WTC11 (cell line): ENCODE measurements at regions not wholly inside any gene's neighbourhood (a gene's known extent, or its start where the extent isn't known, plus 50 kb on each side); places are given as distances from the start of the nearest gene placed in this dataset.

Source experiments
- ATAC-seq: fragments of 200-7000 bp; cut with Tn5 transposase; 2 replicates; pipeline ENCODE4 v1.10.0; 2021; ENCODE audit warnings: mild to moderate bottlenecking, moderate library complexity
- CTCF ChIA-PET: fragments of 300-600 bp; sonication (Branson Sonifier 250); formaldehyde crosslinking; loops from one replicate; lab custom pipeline; 2021; ENCODE audit warnings: antibody characterized with exemption; lab: Charles Lee
- POLR2A ChIA-PET: fragments of 350-600 bp; sonication (Branson Sonifier 250); formaldehyde crosslinking; loops from one replicate; lab custom pipeline; 2021; ENCODE audit warnings: antibody characterized with exemption; lab: Charles Lee
- DNase-seq: peaks from one replicate; pipeline ENCODE4 v3.0.0; 2021; ENCODE audit warnings: low spot score
- H3K27ac Mint-ChIP-seq: 2 replicates; pipeline ENCODE4 v1.8.0; 2021; ENCODE audit warnings: mixed read lengths
- H3K27me3 Mint-ChIP-seq: 2 replicates; pipeline ENCODE4 v1.8.0; 2021; ENCODE audit warnings: low read depth, mild to moderate bottlenecking, moderate library complexity, mixed read lengths
- H3K36me3 Mint-ChIP-seq: 2 replicates; pipeline ENCODE4 v1.8.0; 2021; ENCODE audit warnings: mixed read lengths
- H3K4me1 Mint-ChIP-seq: 2 replicates; pipeline ENCODE4 v1.8.0; 2022; ENCODE audit warnings: mixed read lengths
- H3K4me3 Mint-ChIP-seq: 2 replicates; pipeline ENCODE4 v1.8.0; 2021; ENCODE audit warnings: mild to moderate bottlenecking, moderate library complexity, mixed read lengths
- H3K9me3 Mint-ChIP-seq: 2 replicates; pipeline ENCODE4 v1.8.0; 2021; ENCODE audit warnings: mixed read lengths
- CREM ChIP-seq: sonication (generic); formaldehyde crosslinking; IDR thresholded peaks from 2 replicates; pipeline ENCODE4 v1.8.1; 2022; ENCODE audit warnings: mild to moderate bottlenecking, missing genetic modification reagents, moderate library complexity
- EMX1 ChIP-seq: fragments of 250-450 bp; sonication (Bioruptor Pico); IDR thresholded peaks from 2 replicates; pipeline ENCODE4 v1.8.0; 2021; ENCODE audit warnings: mild to moderate bottlenecking
- ETV6 ChIP-seq: sonication (generic); formaldehyde crosslinking; IDR thresholded peaks from 2 replicates; pipeline ENCODE4 v1.8.1; 2022; ENCODE audit warnings: mild to moderate bottlenecking, missing genetic modification reagents
- JAZF1 ChIP-seq: fragments of 250-450 bp; sonication (Bioruptor Pico); IDR thresholded peaks from 2 replicates; pipeline ENCODE4 v1.9.0; 2021; ENCODE audit warnings: moderate library complexity, mild to moderate bottlenecking, inconsistent platforms
- MXD4 ChIP-seq: fragments of 250-450 bp; sonication (Bioruptor Pico); IDR thresholded peaks from 2 replicates; pipeline ENCODE4 v1.8.0; 2021; ENCODE audit warnings: mild to moderate bottlenecking, moderate library complexity, borderline replicate concordance
- NR1H2 ChIP-seq: sonication (generic); formaldehyde crosslinking; IDR thresholded peaks from 2 replicates; pipeline ENCODE4 v1.9.0; 2021; ENCODE audit warnings: mild to moderate bottlenecking, moderate library complexity, missing genetic modification reagents
- RELA ChIP-seq: sonication (generic); formaldehyde crosslinking; IDR thresholded peaks from 2 replicates; pipeline ENCODE4 v1.8.1; 2022; ENCODE audit warnings: missing genetic modification reagents, mild to moderate bottlenecking, borderline replicate concordance
- SMAD4 ChIP-seq: sonication (generic); formaldehyde crosslinking; IDR thresholded peaks from 2 replicates; pipeline ENCODE4 v1.8.0; 2022; ENCODE audit warnings: mild to moderate bottlenecking, missing genetic modification reagents
- SOX15 ChIP-seq: fragments of 250-450 bp; sonication (Bioruptor Pico); IDR thresholded peaks from 2 replicates; pipeline ENCODE4 v1.9.0; 2021; ENCODE audit warnings: mild to moderate bottlenecking
- SP1 ChIP-seq: sonication (generic); formaldehyde crosslinking; conservative IDR thresholded peaks from 2 replicates; pipeline ENCODE4 v1.8.1; 2022; ENCODE audit warnings: missing genetic modification reagents
- TEAD4 ChIP-seq: sonication (generic); formaldehyde crosslinking; IDR thresholded peaks from 2 replicates; pipeline ENCODE4 v1.8.0; 2022; ENCODE audit warnings: mild to moderate bottlenecking, missing genetic modification reagents
- TP53 ChIP-seq: sonication (generic); formaldehyde crosslinking; IDR thresholded peaks from 2 replicates; pipeline ENCODE4 v1.8.1; 2023; ENCODE audit warnings: mild to moderate bottlenecking, missing genetic modification reagents
- ZNF121 ChIP-seq: sonication (generic); formaldehyde crosslinking; IDR thresholded peaks from 2 replicates; pipeline ENCODE4 v1.8.0; 2023; ENCODE audit warnings: missing genetic modification reagents
- ZNF396 ChIP-seq: fragments of 250-450 bp; sonication (Bioruptor Pico); IDR thresholded peaks from 2 replicates; pipeline ENCODE4 v1.8.0; 2021; ENCODE audit warnings: mild to moderate bottlenecking, moderate library complexity, borderline replicate concordance
- TF ChIP-seq, protein P1 (sequence below): sonication (generic); formaldehyde crosslinking; IDR thresholded peaks from 2 replicates; pipeline ENCODE4 v1.8.1; 2023; ENCODE audit warnings: mild to moderate bottlenecking, missing genetic modification reagents, moderate library complexity
- TF ChIP-seq, protein P2 (sequence below): fragments of 250-450 bp; sonication (Bioruptor Pico); conservative IDR thresholded peaks from 2 replicates; pipeline ENCODE4 v1.9.0; 2021; ENCODE audit warnings: mild to moderate bottlenecking
- TF ChIP-seq, protein P3 (sequence below): fragments of 200-600 bp; IDR thresholded peaks from 2 replicates; pipeline ENCODE4 v1.8.0; 2022; ENCODE audit warnings: antibody characterized with exemption
- TF ChIP-seq, protein P4 (sequence below): sonication (generic); formaldehyde crosslinking; IDR thresholded peaks from 2 replicates; pipeline ENCODE4 v1.8.0; 2022; ENCODE audit warnings: mild to moderate bottlenecking, missing genetic modification reagents
- TF ChIP-seq, protein P5 (sequence below): sonication (generic); formaldehyde crosslinking; conservative IDR thresholded peaks from 2 replicates; pipeline ENCODE4 v1.8.1; 2023; ENCODE audit warnings: mild to moderate bottlenecking, low read depth, missing genetic modification reagents, moderate library complexity
- TF ChIP-seq, protein P6 (sequence below): sonication (generic); formaldehyde crosslinking; IDR thresholded peaks from 2 replicates; pipeline ENCODE4 v1.8.0; 2022; ENCODE audit warnings: mild to moderate bottlenecking, missing genetic modification reagents
- TF ChIP-seq, protein P7 (sequence below): sonication (generic); formaldehyde crosslinking; IDR thresholded peaks from 2 replicates; pipeline ENCODE4 v1.8.1; 2023; ENCODE audit warnings: mild to moderate bottlenecking, moderate library complexity, missing genetic modification reagents
- TF ChIP-seq, protein P8 (sequence below): sonication (generic); formaldehyde crosslinking; IDR thresholded peaks from 2 replicates; pipeline ENCODE4 v1.8.1; 2022; ENCODE audit warnings: low read depth, mild to moderate bottlenecking, moderate library complexity, missing genetic modification reagents, borderline replicate concordance
- TF ChIP-seq, protein P9 (sequence below): sonication (generic); formaldehyde crosslinking; IDR thresholded peaks from 2 replicates; pipeline ENCODE4 v1.8.0; 2023; ENCODE audit warnings: missing genetic modification reagents

DNA sequence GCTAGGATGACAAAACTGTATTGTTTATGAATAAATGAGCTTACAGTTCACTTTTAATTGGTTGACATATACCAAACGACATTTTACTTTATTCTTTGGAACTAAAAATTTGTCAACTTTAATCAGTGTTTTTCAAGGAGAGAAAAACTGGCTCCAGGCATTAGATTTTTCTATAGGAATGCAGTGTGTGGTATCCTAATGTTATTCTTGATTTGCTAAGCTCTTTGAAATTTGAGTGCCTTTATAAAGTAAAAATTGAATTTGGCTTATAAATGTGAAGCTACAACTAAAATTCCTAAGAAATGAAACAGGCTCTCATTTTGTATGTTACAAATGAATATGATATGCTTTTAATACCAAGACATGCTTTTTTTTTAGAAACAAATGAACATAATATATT is 442.2 kb upstream of the TRAM1L1 start (continued):
- TF ChIP-seq, protein P1, sequence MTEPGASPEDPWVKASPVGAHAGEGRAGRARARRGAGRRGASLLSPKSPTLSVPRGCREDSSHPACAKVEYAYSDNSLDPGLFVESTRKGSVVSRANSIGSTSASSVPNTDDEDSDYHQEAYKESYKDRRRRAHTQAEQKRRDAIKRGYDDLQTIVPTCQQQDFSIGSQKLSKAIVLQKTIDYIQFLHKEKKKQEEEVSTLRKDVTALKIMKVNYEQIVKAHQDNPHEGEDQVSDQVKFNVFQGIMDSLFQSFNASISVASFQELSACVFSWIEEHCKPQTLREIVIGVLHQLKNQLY = no peak
- no peak for TF ChIP-seq EMX1 (CRISPR knock-in tag)
- no peak for TF ChIP-seq ETV6
- TF ChIP-seq, protein P2, sequence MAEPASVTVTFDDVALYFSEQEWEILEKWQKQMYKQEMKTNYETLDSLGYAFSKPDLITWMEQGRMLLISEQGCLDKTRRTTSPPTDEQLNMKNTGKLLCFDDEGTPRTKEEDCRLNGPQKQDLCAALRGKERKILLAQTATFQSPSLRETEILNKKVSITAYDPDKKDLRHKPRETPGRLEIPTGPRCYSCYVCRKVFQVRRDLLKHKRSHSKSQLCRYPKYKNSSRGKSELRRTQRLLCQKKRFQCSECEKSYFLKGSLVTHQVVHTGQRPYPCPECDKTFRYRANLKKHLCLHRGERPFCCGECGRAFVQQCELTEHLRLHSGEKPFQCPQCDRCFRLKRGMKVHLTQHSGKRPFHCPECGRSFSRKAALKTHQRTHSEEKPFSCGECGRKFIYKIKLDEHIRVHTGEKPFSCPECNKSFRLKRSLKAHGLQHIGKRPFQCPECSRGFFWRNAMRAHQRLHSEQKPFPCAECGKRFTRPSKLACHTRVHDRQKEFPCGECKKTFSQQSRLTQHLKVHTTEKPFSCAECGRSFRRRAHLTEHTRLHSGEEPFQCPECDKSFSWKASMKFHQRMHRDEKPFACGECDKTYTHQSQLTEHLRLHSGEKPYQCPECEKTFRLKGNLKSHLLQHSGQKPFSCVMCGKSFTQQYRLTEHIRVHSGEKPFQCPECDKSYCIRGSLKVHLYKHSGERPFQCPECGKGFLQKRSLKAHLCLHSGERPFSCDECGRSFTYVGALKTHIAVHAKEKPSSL (CRISPR knock-in tag) = no peak
- TF ChIP-seq, protein P3, sequence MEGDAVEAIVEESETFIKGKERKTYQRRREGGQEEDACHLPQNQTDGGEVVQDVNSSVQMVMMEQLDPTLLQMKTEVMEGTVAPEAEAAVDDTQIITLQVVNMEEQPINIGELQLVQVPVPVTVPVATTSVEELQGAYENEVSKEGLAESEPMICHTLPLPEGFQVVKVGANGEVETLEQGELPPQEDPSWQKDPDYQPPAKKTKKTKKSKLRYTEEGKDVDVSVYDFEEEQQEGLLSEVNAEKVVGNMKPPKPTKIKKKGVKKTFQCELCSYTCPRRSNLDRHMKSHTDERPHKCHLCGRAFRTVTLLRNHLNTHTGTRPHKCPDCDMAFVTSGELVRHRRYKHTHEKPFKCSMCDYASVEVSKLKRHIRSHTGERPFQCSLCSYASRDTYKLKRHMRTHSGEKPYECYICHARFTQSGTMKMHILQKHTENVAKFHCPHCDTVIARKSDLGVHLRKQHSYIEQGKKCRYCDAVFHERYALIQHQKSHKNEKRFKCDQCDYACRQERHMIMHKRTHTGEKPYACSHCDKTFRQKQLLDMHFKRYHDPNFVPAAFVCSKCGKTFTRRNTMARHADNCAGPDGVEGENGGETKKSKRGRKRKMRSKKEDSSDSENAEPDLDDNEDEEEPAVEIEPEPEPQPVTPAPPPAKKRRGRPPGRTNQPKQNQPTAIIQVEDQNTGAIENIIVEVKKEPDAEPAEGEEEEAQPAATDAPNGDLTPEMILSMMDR = no peak
- TF ChIP-seq SOX15 = no peak
- TF ChIP-seq, protein P4, sequence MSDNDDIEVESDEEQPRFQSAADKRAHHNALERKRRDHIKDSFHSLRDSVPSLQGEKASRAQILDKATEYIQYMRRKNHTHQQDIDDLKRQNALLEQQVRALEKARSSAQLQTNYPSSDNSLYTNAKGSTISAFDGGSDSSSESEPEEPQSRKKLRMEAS (CRISPR knock-in tag) = no peak
- TF ChIP-seq, protein P5, sequence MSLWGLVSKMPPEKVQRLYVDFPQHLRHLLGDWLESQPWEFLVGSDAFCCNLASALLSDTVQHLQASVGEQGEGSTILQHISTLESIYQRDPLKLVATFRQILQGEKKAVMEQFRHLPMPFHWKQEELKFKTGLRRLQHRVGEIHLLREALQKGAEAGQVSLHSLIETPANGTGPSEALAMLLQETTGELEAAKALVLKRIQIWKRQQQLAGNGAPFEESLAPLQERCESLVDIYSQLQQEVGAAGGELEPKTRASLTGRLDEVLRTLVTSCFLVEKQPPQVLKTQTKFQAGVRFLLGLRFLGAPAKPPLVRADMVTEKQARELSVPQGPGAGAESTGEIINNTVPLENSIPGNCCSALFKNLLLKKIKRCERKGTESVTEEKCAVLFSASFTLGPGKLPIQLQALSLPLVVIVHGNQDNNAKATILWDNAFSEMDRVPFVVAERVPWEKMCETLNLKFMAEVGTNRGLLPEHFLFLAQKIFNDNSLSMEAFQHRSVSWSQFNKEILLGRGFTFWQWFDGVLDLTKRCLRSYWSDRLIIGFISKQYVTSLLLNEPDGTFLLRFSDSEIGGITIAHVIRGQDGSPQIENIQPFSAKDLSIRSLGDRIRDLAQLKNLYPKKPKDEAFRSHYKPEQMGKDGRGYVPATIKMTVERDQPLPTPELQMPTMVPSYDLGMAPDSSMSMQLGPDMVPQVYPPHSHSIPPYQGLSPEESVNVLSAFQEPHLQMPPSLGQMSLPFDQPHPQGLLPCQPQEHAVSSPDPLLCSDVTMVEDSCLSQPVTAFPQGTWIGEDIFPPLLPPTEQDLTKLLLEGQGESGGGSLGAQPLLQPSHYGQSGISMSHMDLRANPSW = no peak
- no peak for TF ChIP-seq MXD4 (CRISPR knock-in tag)
- TF ChIP-seq, protein P6, sequence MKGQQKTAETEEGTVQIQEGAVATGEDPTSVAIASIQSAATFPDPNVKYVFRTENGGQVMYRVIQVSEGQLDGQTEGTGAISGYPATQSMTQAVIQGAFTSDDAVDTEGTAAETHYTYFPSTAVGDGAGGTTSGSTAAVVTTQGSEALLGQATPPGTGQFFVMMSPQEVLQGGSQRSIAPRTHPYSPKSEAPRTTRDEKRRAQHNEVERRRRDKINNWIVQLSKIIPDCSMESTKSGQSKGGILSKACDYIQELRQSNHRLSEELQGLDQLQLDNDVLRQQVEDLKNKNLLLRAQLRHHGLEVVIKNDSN (CRISPR knock-in tag) = no peak

DNA sequence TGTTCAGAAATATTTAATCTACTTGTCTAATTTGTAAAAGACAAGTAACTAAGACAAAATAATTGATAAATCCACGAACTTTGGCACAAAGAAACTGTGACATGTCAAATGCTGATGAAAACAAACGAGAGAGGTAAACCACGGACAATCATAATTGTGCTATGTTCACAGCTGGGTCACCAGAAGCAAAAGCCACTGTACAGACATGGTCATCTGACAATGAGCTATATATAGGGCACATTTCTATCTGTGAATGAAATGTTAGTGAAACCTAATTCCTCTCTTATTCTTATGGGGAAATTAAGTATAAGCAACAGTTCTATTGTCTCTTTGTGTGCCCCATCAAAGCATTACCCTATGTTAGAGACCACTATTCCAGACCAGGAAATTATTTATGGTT is 444.0 kb upstream of the TRAM1L1 start:
- DNase-seq (no peak), ATAC-seq (no peak)
- no peaks in the 10 kb centered on the region for H3K9me3 Mint-ChIP-seq
- peaks cover 6% of the 10 kb centered on the region for H3K4me1 Mint-ChIP-seq
- no peak overlapping the region for H3K4me3 Mint-ChIP-seq
- POLR2A ChIA-PET = no interaction called here
- CTCF ChIA-PET = no interaction called here
- H3K27ac Mint-ChIP-seq = no peak overlapping the region
- H3K27me3 Mint-ChIP-seq = no peaks in the 10 kb centered on the region
- no peaks in the 10 kb centered on the region for H3K36me3 Mint-ChIP-seq
- TF ChIP-seq ZNF396 (CRISPR knock-in tag) (no peak), NR1H2 (CRISPR knock-in tag) (no peak), TEAD4 (CRISPR knock-in tag) (no peak), RELA (CRISPR knock-in tag) (no peak), TP53 (no peak), JAZF1 (no peak), SP1 (CRISPR knock-in tag) (no peak), ZNF121 (CRISPR knock-in tag) (no peak), SMAD4 (CRISPR knock-in tag) (no peak), CREM (no peak), ETV6 (no peak)
- TF ChIP-seq, protein P7, sequence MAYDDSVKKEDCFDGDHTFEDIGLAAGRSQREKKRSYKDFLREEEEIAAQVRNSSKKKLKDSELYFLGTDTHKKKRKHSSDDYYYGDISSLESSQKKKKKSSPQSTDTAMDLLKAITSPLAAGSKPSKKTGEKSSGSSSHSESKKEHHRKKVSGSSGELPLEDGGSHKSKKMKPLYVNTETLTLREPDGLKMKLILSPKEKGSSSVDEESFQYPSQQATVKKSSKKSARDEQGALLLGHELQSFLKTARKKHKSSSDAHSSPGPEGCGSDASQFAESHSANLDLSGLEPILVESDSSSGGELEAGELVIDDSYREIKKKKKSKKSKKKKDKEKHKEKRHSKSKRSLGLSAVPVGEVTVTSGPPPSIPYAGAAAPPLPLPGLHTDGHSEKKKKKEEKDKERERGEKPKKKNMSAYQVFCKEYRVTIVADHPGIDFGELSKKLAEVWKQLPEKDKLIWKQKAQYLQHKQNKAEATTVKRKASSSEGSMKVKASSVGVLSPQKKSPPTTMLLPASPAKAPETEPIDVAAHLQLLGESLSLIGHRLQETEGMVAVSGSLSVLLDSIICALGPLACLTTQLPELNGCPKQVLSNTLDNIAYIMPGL (CRISPR knock-in tag) = no peak
- TF ChIP-seq, protein P3 = no peak
- TF ChIP-seq, protein P8, sequence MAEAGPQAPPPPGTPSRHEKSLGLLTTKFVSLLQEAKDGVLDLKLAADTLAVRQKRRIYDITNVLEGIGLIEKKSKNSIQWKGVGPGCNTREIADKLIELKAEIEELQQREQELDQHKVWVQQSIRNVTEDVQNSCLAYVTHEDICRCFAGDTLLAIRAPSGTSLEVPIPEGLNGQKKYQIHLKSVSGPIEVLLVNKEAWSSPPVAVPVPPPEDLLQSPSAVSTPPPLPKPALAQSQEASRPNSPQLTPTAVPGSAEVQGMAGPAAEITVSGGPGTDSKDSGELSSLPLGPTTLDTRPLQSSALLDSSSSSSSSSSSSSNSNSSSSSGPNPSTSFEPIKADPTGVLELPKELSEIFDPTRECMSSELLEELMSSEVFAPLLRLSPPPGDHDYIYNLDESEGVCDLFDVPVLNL = no peak
- TF ChIP-seq, protein P9, sequence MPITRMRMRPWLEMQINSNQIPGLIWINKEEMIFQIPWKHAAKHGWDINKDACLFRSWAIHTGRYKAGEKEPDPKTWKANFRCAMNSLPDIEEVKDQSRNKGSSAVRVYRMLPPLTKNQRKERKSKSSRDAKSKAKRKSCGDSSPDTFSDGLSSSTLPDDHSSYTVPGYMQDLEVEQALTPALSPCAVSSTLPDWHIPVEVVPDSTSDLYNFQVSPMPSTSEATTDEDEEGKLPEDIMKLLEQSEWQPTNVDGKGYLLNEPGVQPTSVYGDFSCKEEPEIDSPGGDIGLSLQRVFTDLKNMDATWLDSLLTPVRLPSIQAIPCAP (CRISPR knock-in tag) = no peak
